ENCODE measurements at regions not wholly inside any gene's neighbourhood (a gene's known extent, or its start where the extent isn't known, plus 50 kb on each side); places are given as distances from the start of the nearest gene placed in this dataset.

DNA sequence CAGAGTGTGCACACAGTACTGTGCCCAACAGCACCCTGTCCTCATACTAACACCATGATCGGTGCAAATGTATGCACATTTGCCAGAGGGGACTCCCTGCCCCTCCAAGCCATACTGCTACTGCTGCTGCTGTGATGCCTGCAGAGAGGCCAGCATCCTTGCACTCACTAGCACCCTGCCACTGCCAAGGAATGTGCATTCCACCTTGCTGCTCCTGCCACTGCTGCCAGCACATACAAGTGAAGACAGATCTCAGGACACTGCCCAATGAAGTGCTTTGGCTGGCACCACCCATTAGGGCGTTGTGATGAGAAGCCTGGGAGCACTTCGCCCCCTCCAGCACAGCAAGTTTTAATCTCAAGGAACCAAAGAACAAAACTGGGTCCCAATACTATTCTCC lies 146.3 kb upstream of the DMD start:
- TF ChIP-seq, protein P1, sequence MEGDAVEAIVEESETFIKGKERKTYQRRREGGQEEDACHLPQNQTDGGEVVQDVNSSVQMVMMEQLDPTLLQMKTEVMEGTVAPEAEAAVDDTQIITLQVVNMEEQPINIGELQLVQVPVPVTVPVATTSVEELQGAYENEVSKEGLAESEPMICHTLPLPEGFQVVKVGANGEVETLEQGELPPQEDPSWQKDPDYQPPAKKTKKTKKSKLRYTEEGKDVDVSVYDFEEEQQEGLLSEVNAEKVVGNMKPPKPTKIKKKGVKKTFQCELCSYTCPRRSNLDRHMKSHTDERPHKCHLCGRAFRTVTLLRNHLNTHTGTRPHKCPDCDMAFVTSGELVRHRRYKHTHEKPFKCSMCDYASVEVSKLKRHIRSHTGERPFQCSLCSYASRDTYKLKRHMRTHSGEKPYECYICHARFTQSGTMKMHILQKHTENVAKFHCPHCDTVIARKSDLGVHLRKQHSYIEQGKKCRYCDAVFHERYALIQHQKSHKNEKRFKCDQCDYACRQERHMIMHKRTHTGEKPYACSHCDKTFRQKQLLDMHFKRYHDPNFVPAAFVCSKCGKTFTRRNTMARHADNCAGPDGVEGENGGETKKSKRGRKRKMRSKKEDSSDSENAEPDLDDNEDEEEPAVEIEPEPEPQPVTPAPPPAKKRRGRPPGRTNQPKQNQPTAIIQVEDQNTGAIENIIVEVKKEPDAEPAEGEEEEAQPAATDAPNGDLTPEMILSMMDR (IDR thresholded peaks at IDR 0.05 in 4 of 5, conservative IDR thresholded peaks at IDR 0.05 in 1 of 5): no peak
- TF ChIP-seq POLR2A (IDR thresholded peaks at IDR 0.05): no peak

Data from gastrocnemius medialis (tissue), 4 donors.